SK-N-SH (cell line): ENCODE measurements at regions not wholly inside any gene's neighbourhood (a gene's known extent, or its start where the extent isn't known, plus 50 kb on each side); places are given as distances from the start of the nearest gene placed in this dataset.

Source experiments
- CTCF ChIA-PET: fragments of 300-600, 350-600 bp; formaldehyde crosslinking; extraction: SDS; loops from one replicate; lab custom pipeline; 2021; lab: Yijun Ruan, JAX
- POLR2A ChIA-PET: fragments of 350-600 bp; sonication (Branson Sonifier 250); formaldehyde crosslinking; extraction: SDS; loops from one replicate; lab custom pipeline; 2020; ENCODE audit warnings: antibody characterized with exemption, inconsistent platforms; lab: Yijun Ruan, JAX
- DNase-seq: peaks from one replicate; pipeline ENCODE4 v3.0.0; 2012
- H2AFZ ChIP-seq: fragments of 200-600 bp; sonication (generic); 2 replicates; pipeline ENCODE4 v1.8.1; 2016; ENCODE audit warnings: antibody characterized with exemption, mild to moderate bottlenecking, low read depth
- H3F3A ChIP-seq: fragments of 200-600 bp; sonication (generic); replicated peaks from 2 replicates; pipeline ENCODE3; 2016; ENCODE audit warnings: antibody characterized with exemption, mild to moderate bottlenecking; ENCODE audit not compliant: insufficient read depth
- H3K27ac ChIP-seq, 2 experiments: fragments of 200-500 bp in 1 of 2; fragments of 200-600 bp in 1 of 2; sonication (Bioruptor generic) in 1 of 2; sonication (generic), shearing (Covaris generic) in 1 of 2; 2 replicates each; pipeline versions ENCODE4 v1.5.1 to v1.6.1; 2014 to 2016; ENCODE audit warnings: low read depth in 2 of 2, inconsistent platforms in 1 of 2, low read length in 1 of 2, mild to moderate bottlenecking in 1 of 2, mixed read lengths in 1 of 2
- H3K27me3 ChIP-seq: fragments of 200-600 bp; sonication (generic), shearing (Covaris generic); 2 replicates; pipeline ENCODE4 v1.6.1; 2016; ENCODE audit warnings: mixed run types; ENCODE audit not compliant: insufficient read depth
- H3K36me3 ChIP-seq, 2 experiments: fragments of 200-500 bp in 1 of 2; fragments of 200-600 bp in 1 of 2; sonication (Bioruptor generic) in 1 of 2; sonication (generic) in 1 of 2; replicated peaks in 1 of 2; 2 replicates each; pipeline versions ENCODE3 to v1.5.1; 2014 to 2016; ENCODE audit warnings: low read length in 1 of 2, mild to moderate bottlenecking in 1 of 2; ENCODE audit not compliant: insufficient read depth in 2 of 2, control insufficient read depth in 1 of 2
- H3K4me1 ChIP-seq, 2 experiments: fragments of 200-500 bp in 1 of 2; fragments of 200-600 bp in 1 of 2; sonication (Bioruptor generic) in 1 of 2; sonication (generic), shearing (Covaris generic) in 1 of 2; 2 replicates each; pipeline versions ENCODE4 v1.5.1 to v1.6.1; 2014 to 2016; ENCODE audit warnings: low read depth in 1 of 2, low read length in 1 of 2, mixed run types in 1 of 2; ENCODE audit not compliant: insufficient read depth in 2 of 2, control insufficient read depth in 1 of 2
- H3K4me2 ChIP-seq: fragments of 200-600 bp; sonication (generic), shearing (Covaris generic); 2 replicates; pipeline ENCODE4 v1.6.1; 2017; ENCODE audit warnings: mixed run types
- H3K4me3 ChIP-seq, 2 experiments: fragments of 200-500 bp in 1 of 2; fragments of 200-600 bp in 1 of 2; sonication (Bioruptor generic) in 1 of 2; sonication (generic), shearing (Covaris generic) in 1 of 2; 2 replicates each; pipeline versions ENCODE4 v1.5.1 to v1.8.1; 2014 to 2016; ENCODE audit warnings: low read depth in 2 of 2, inconsistent platforms in 1 of 2, low read length in 1 of 2, mild to moderate bottlenecking in 1 of 2, mixed read lengths in 1 of 2, moderate library complexity in 1 of 2
- H3K79me2 ChIP-seq: fragments of 200-600 bp; sonication (generic); 2 replicates; pipeline ENCODE4 v1.8.1; 2017; ENCODE audit warnings: mild to moderate bottlenecking; ENCODE audit not compliant: insufficient read depth
- H3K9ac ChIP-seq: fragments of 200-600 bp; sonication (generic); 2 replicates; pipeline ENCODE4 v1.6.1; 2017; ENCODE audit warnings: mixed run types
- H3K9me2 ChIP-seq: fragments of 200-600 bp; sonication (generic); 2 replicates; pipeline ENCODE4 v1.6.1; 2017; ENCODE audit warnings: mixed run types
- H3K9me3 ChIP-seq: fragments of 200-600 bp; sonication (generic); 2 replicates; pipeline ENCODE4 v1.6.1; 2017; ENCODE audit warnings: mixed run types, mild to moderate bottlenecking, moderate library complexity
- H4K20me1 ChIP-seq: fragments of 200-600 bp; sonication (generic); 2 replicates; pipeline ENCODE4 v1.6.1; 2017; ENCODE audit warnings: mild to moderate bottlenecking, mixed run types; ENCODE audit not compliant: insufficient read depth
- CHD2 ChIP-seq: fragments of 150-350 bp; IDR thresholded peaks from 2 replicates; pipeline ENCODE4 v1.6.1; 2018; ENCODE audit warnings: low read length; ENCODE audit not compliant: partially characterized antibody
- CTCF ChIP-seq: fragments of 200-600 bp; sonication (generic); IDR thresholded peaks from 2 replicates; pipeline ENCODE4 v1.6.1; 2017; ENCODE audit warnings: antibody characterized with exemption, mild to moderate bottlenecking, moderate library complexity
- ELF1 ChIP-seq: IDR thresholded peaks from 2 replicates; pipeline ENCODE4 v1.4.0; 2012
- FOSL2 ChIP-seq: IDR thresholded peaks from 2 replicates; pipeline ENCODE4 v1.4.0; 2012; ENCODE audit warnings: low read depth, mild to moderate bottlenecking, moderate library complexity, borderline replicate concordance
- GABPA ChIP-seq: IDR thresholded peaks from 2 replicates; pipeline ENCODE4 v1.4.0; 2012; ENCODE audit warnings: low read depth, mild to moderate bottlenecking
- JUND ChIP-seq: IDR thresholded peaks from 2 replicates; pipeline ENCODE4 v1.4.0; 2012
- MAX ChIP-seq: IDR thresholded peaks from 2 replicates; pipeline ENCODE4 v1.4.0; 2012; ENCODE audit warnings: low read depth
- MEF2A ChIP-seq: IDR thresholded peaks from 2 replicates; pipeline ENCODE4 v1.4.0; 2012; ENCODE audit warnings: low read depth, borderline replicate concordance
- MXI1 ChIP-seq: IDR thresholded peaks from 2 replicates; pipeline ENCODE4 v1.6.1; 2012; ENCODE audit warnings: mild to moderate bottlenecking, low read depth, low read length, improper control_type of control experiment
- NRF1 ChIP-seq: IDR thresholded peaks from 2 replicates; pipeline ENCODE4 v1.6.1; 2012; ENCODE audit warnings: low read depth, mild to moderate bottlenecking, low read length
- RCOR1 ChIP-seq: fragments of 150-350 bp; IDR thresholded peaks from 2 replicates; pipeline ENCODE4 v1.6.1; 2017; ENCODE audit warnings: antibody characterized with exemption, low read length
- REST ChIP-seq: IDR thresholded peaks from 2 replicates; pipeline ENCODE4 v1.6.1; 2012; ENCODE audit warnings: mild to moderate bottlenecking, low read depth, low read length, moderate library complexity
- SIN3A ChIP-seq: IDR thresholded peaks from 2 replicates; pipeline ENCODE4 v1.6.1; 2012; ENCODE audit warnings: low read depth, mild to moderate bottlenecking, low read length, moderate library complexity, borderline replicate concordance
- TCF12 ChIP-seq: IDR thresholded peaks from 2 replicates; pipeline ENCODE4 v1.4.0; 2012
- USF2 ChIP-seq: fragments of 150-350 bp; IDR thresholded peaks from 2 replicates; pipeline ENCODE4 v1.6.1; 2017; ENCODE audit warnings: antibody characterized with exemption, low read length, low read depth, borderline replicate concordance
- YY1 ChIP-seq: IDR thresholded peaks from 2 replicates; pipeline ENCODE4 v1.4.0; 2012; ENCODE audit warnings: low read depth, mild to moderate bottlenecking
- ZBTB33 ChIP-seq: IDR thresholded peaks from 2 replicates; pipeline ENCODE4 v1.4.0; 2012; ENCODE audit warnings: low read depth, borderline replicate concordance
- WGBS: methylation state at CpG from one replicate; pipeline ENCODE4 v1.1.6; 2017; ENCODE audit warnings: low lambda C conversion rate; 5-methylcytosine and 5-hydroxymethylcytosine counted together

- Histone ChIP-seq H3K79me2 (no peaks in the 10 kb centered on the region), H3K9me2 (no peaks in the 10 kb centered on the region), H2AFZ (no peak overlapping the region), H3F3A (no peaks in the 10 kb centered on the region), H3K27me3 (no peaks in the 10 kb centered on the region), H3K4me3 (no peak overlapping the region), H3K36me3 (no peaks in the 10 kb centered on the region), H3K27ac (no peak overlapping the region), H4K20me1 (no peaks in the 10 kb centered on the region), H3K4me1 (no peaks in the 10 kb centered on the region), H3K4me2 (no peak overlapping the region), H3K9me3 (peaks cover 7% of the 10 kb centered on the region; the same call in 1 of the 2 replicates), H3K9ac (no peak overlapping the region)
- TF ChIP-seq GABPA: no peak
- TF ChIP-seq TCF12: no peak
- TF ChIP-seq FOSL2: no peak
- no peak for TF ChIP-seq MAX
- TF ChIP-seq YY1: no peak
- no peak for TF ChIP-seq SIN3A
- no peak for TF ChIP-seq RCOR1
- no peak for TF ChIP-seq ZBTB33
- no peak for TF ChIP-seq MEF2A
- TF ChIP-seq USF2: no peak
- no peak for TF ChIP-seq CHD2
- TF ChIP-seq JUND: no peak
- TF ChIP-seq CTCF: no peak
- no peak for TF ChIP-seq ELF1
- DNase-seq: no peak
- POLR2A ChIA-PET: no interaction called here
- WGBS: 84% methylated on average over 1 of the region's 1 CpG
- CTCF ChIA-PET: no interaction called here
These were observed 130.2 kb downstream of the VAPA start for GRCh38 chr18:10044054-10044453.

GRCh38 chr18:10045296-10045891, 131.6 kb downstream of the VAPA start:
- H3K9me3 ChIP-seq: peaks cover 7% of the 10 kb centered on the region; the same call in 1 of the 2 replicates
- no peaks in the 10 kb centered on the region for H3K27me3 ChIP-seq
- H3K79me2 ChIP-seq: no peaks in the 10 kb centered on the region
- H3K27ac ChIP-seq: no peak overlapping the region
- H4K20me1 ChIP-seq: no peaks in the 10 kb centered on the region
- H3F3A ChIP-seq: no peaks in the 10 kb centered on the region
- no peak for DNase-seq
- 86% methylated on average over 15 of the region's 23 CpGs for WGBS
- H3K4me1 ChIP-seq: no peaks in the 10 kb centered on the region
- no peaks in the 10 kb centered on the region for H3K9me2 ChIP-seq
- no peak overlapping the region for H3K9ac ChIP-seq
- H3K4me2 ChIP-seq: no peak overlapping the region
- no peak overlapping the region for H3K4me3 ChIP-seq
- ChIA-PET POLR2A (no interaction called here), CTCF (no interaction called here)
- no peak overlapping the region for H2AFZ ChIP-seq
- no peaks in the 10 kb centered on the region for H3K36me3 ChIP-seq
- no peak for TF ChIP-seq CTCF
- no peak for TF ChIP-seq FOSL2
- no peak for TF ChIP-seq MEF2A
- no peak for TF ChIP-seq MXI1
- TF ChIP-seq NRF1: no peak
- TF ChIP-seq REST: no peak
- TF ChIP-seq SIN3A: no peak
